Natural killer cell treated with Interleukin-12 subunit alpha and Interleukin-12 subunit beta and Interleukin-15 and Interleukin-18, amount 100 ng/mL, for 72 hours (primary cell): ENCODE measurements at regions not wholly inside any gene's neighbourhood (a gene's known extent, or its start where the extent isn't known, plus 50 kb on each side); places are given as distances from the start of the nearest gene placed in this dataset.
A peak's percentile ranks its signal among the peaks of the same experiment; 100 is the strongest.

Experiments
- ATAC-seq, 2 donors: fragments of 150-1000 bp; cut with Tn5 transposase in 1 of 2; sonication (Bioruptor Pico), chemical (Tn5 transposase) in 1 of 2; 2 replicates each; pipeline ENCODE4 v1.10.0; 2021
- DNase-seq: peaks from one replicate; pipeline ENCODE4 v3.0.0; 2022; ENCODE audit warnings: low spot score
- H3K27ac Mint-ChIP-seq, 2 donors: 1 replicate in 1 of 2; 2 replicates in 1 of 2; pipeline ENCODE4 v1.8.0; 2022; ENCODE audit warnings: mixed read lengths in 2 of 2, mild to moderate bottlenecking in 1 of 2, moderate library complexity in 1 of 2
- H3K27me3 Mint-ChIP-seq, 2 donors: 1 replicate in 1 of 2; 2 replicates in 1 of 2; pipeline ENCODE4 v1.8.0; 2022; ENCODE audit warnings: mixed read lengths in 2 of 2
- H3K36me3 Mint-ChIP-seq: one replicate; pipeline ENCODE4 v1.8.0; 2022; ENCODE audit warnings: mixed read lengths
- H3K4me1 Mint-ChIP-seq, 2 donors: 1 replicate in 1 of 2; 2 replicates in 1 of 2; pipeline ENCODE4 v1.8.0; 2022; ENCODE audit warnings: low read depth in 2 of 2, mixed read lengths in 2 of 2, mild to moderate bottlenecking in 1 of 2
- H3K4me3 Mint-ChIP-seq: one replicate; pipeline ENCODE4 v1.8.0; 2022; ENCODE audit warnings: mixed read lengths
- H3K9me3 Mint-ChIP-seq: 2 replicates; pipeline ENCODE4 v1.8.0; 2022; ENCODE audit warnings: mixed read lengths

GRCh38 chr7:155880721-155881120, 68.5 kb upstream of the SHH start:
- Mint-ChIP-seq H3K27ac (no peak overlapping the region), H3K4me1 (no peaks in the 10 kb centered on the region)

GRCh38 chr7:155879592-155879991, 67.3 kb upstream of the SHH start:
- no peak for ATAC-seq
- no peaks in the 10 kb centered on the region for H3K4me1 Mint-ChIP-seq
- H3K4me3 Mint-ChIP-seq, result no peak overlapping the region
- peaks cover 3 to 14% of the 10 kb centered on the region in 2 donors for H3K27me3 Mint-ChIP-seq
- H3K9me3 Mint-ChIP-seq, result no peaks in the 10 kb centered on the region
- H3K36me3 Mint-ChIP-seq, result no peaks in the 10 kb centered on the region
- H3K27ac Mint-ChIP-seq, result no peak overlapping the region
- peak; percentile 12 for DNase-seq

More at GRCh38 chr7:155880721-155881120, 68.5 kb upstream of the SHH start:
- H3K9me3 Mint-ChIP-seq, result no peaks in the 10 kb centered on the region
- H3K27me3 Mint-ChIP-seq, result peaks cover 2 to 8% of the 10 kb centered on the region in 2 donors
- no peak for ATAC-seq
- no peak for DNase-seq
- H3K4me3 Mint-ChIP-seq, result no peak overlapping the region
- H3K36me3 Mint-ChIP-seq, result no peaks in the 10 kb centered on the region

GRCh38 chr7:155878674-155879073, 66.4 kb upstream of the SHH start:
- no peak overlapping the region for H3K4me3 Mint-ChIP-seq
- peak; percentile 53 for DNase-seq
- no peaks in the 10 kb centered on the region for H3K36me3 Mint-ChIP-seq
- no peak for ATAC-seq
- no peaks in the 10 kb centered on the region for H3K4me1 Mint-ChIP-seq
- no peak overlapping the region for H3K27ac Mint-ChIP-seq
- H3K27me3 Mint-ChIP-seq, result peaks cover 8 to 24% of the 10 kb centered on the region in 2 donors
- H3K9me3 Mint-ChIP-seq, result no peaks in the 10 kb centered on the region

- H3K27ac Mint-ChIP-seq, result no peak overlapping the region
- H3K36me3 Mint-ChIP-seq, result no peaks in the 10 kb centered on the region
Measured at GRCh38 chr7:155878250-155878649, 66.0 kb upstream of the SHH start.

GRCh38 chr7:155877167-155877566, 64.9 kb upstream of the SHH start:
- Mint-ChIP-seq H3K4me1 (no peaks in the 10 kb centered on the region), H3K36me3 (no peaks in the 10 kb centered on the region), H3K27me3 (peaks cover 8 to 30% of the 10 kb centered on the region in 2 donors)

More at GRCh38 chr7:155878250-155878649, 66.0 kb upstream of the SHH start:
- H3K27me3 Mint-ChIP-seq, result peaks cover 8 to 28% of the 10 kb centered on the region in 2 donors
- no peaks in the 10 kb centered on the region for H3K9me3 Mint-ChIP-seq
- DNase-seq, result peak; percentile 31
- H3K4me1 Mint-ChIP-seq, result no peaks in the 10 kb centered on the region
- no peak overlapping the region for H3K4me3 Mint-ChIP-seq
- peak in 1 of 2 donors; percentile 30 for ATAC-seq

GRCh38 chr7:155874411-155874810, 62.1 kb upstream of the SHH start:
- H3K4me1 Mint-ChIP-seq, result no peaks in the 10 kb centered on the region
- no peaks in the 10 kb centered on the region for H3K36me3 Mint-ChIP-seq
- H3K9me3 Mint-ChIP-seq, result no peaks in the 10 kb centered on the region
- ATAC-seq (no peak), DNase-seq (no peak)
- no peak overlapping the region for H3K27ac Mint-ChIP-seq
- H3K4me3 Mint-ChIP-seq, result no peak overlapping the region
- H3K27me3 Mint-ChIP-seq, result peaks cover 8 to 36% of the 10 kb centered on the region in 2 donors

More at GRCh38 chr7:155877167-155877566, 64.9 kb upstream of the SHH start:
- ATAC-seq (no peak), DNase-seq (no peak)
- H3K9me3 Mint-ChIP-seq, result no peaks in the 10 kb centered on the region
- no peak overlapping the region for H3K27ac Mint-ChIP-seq
- no peak overlapping the region for H3K4me3 Mint-ChIP-seq

- peaks cover 8 to 36% of the 10 kb centered on the region in 2 donors for H3K27me3 Mint-ChIP-seq
- no peaks in the 10 kb centered on the region for H3K4me1 Mint-ChIP-seq
- no peaks in the 10 kb centered on the region for H3K9me3 Mint-ChIP-seq
- no peaks in the 10 kb centered on the region for H3K36me3 Mint-ChIP-seq
- H3K4me3 Mint-ChIP-seq, result no peak overlapping the region
- no peak for DNase-seq
- ATAC-seq, result no peak
- no peak overlapping the region for H3K27ac Mint-ChIP-seq
Measured at GRCh38 chr7:155874010-155874409, 61.7 kb upstream of the SHH start.

GRCh38 chr7:155872678-155873369, 60.6 kb upstream of the SHH start:
- Mint-ChIP-seq H3K4me1 (no peaks in the 10 kb centered on the region), H3K36me3 (no peaks in the 10 kb centered on the region), H3K27me3 (peaks cover 10 to 36% of the 10 kb centered on the region in 2 donors), H3K27ac (no peak overlapping the region), H3K4me3 (no peak overlapping the region), H3K9me3 (no peaks in the 10 kb centered on the region)
- DNase-seq (no peak), ATAC-seq (no peak)

GRCh38 chr7:155871211-155871610, 58.9 kb upstream of the SHH start:
- no peaks in the 10 kb centered on the region for H3K9me3 Mint-ChIP-seq
- no peaks in the 10 kb centered on the region for H3K36me3 Mint-ChIP-seq
- ATAC-seq (no peak), DNase-seq (no peak)
- H3K27ac Mint-ChIP-seq, result no peak overlapping the region
- peaks cover 10 to 28% of the 10 kb centered on the region in 2 donors for H3K27me3 Mint-ChIP-seq
- H3K4me3 Mint-ChIP-seq, result no peak overlapping the region
- H3K4me1 Mint-ChIP-seq, result no peaks in the 10 kb centered on the region

GRCh38 chr7:155870334-155871180, 58.3 kb upstream of the SHH start:
- H3K4me1 Mint-ChIP-seq, result no peaks in the 10 kb centered on the region
- no peak for ATAC-seq
- H3K27ac Mint-ChIP-seq, result no peak overlapping the region
- no peaks in the 10 kb centered on the region for H3K36me3 Mint-ChIP-seq
- peak; percentile 51 for DNase-seq
- peaks cover 10 to 28% of the 10 kb centered on the region in 2 donors for H3K27me3 Mint-ChIP-seq
- no peak overlapping the region for H3K4me3 Mint-ChIP-seq
- H3K9me3 Mint-ChIP-seq, result no peaks in the 10 kb centered on the region

GRCh38 chr7:155869784-155870076, 57.5 kb upstream of the SHH start:
- Mint-ChIP-seq H3K4me3 (no peak overlapping the region), H3K27ac (no peak overlapping the region), H3K36me3 (no peaks in the 10 kb centered on the region), H3K9me3 (no peaks in the 10 kb centered on the region), H3K4me1 (no peaks in the 10 kb centered on the region), H3K27me3 (peaks cover 10 to 23% of the 10 kb centered on the region in 2 donors)
- DNase-seq (peak; percentile 52), ATAC-seq (no peak)

GRCh38 chr7:155868955-155869783, 56.9 kb upstream of the SHH start:
- ATAC-seq (no peak), DNase-seq (peak; percentile 18)
- Mint-ChIP-seq H3K4me1 (no peaks in the 10 kb centered on the region), H3K4me3 (no peak overlapping the region), H3K27me3 (peaks cover 6 to 17% of the 10 kb centered on the region in 2 donors), H3K27ac (no peak overlapping the region), H3K9me3 (no peaks in the 10 kb centered on the region), H3K36me3 (no peaks in the 10 kb centered on the region)

GRCh38 chr7:155867734-155868400, 55.6 kb upstream of the SHH start:
- ATAC-seq, result no peak
- DNase-seq, result no peak
- H3K27ac Mint-ChIP-seq, result no peak overlapping the region

More at GRCh38 chr7:155867734-155868400, 55.6 kb upstream of the SHH start:
- Mint-ChIP-seq H3K9me3 (no peaks in the 10 kb centered on the region), H3K27me3 (peaks cover 5 to 6% of the 10 kb centered on the region in 2 donors), H3K36me3 (no peaks in the 10 kb centered on the region), H3K4me3 (no peak overlapping the region), H3K4me1 (no peaks in the 10 kb centered on the region)
